ENCODE measurements at regions not wholly inside any gene's neighbourhood (a gene's known extent, or its start where the extent isn't known, plus 50 kb on each side); places are given as distances from the start of the nearest gene placed in this dataset.

GRCh38 chr3:59854-60253, 136.7 kb upstream of the CHL1 start:
- Mint-ChIP-seq H3K9me3 (no peaks in the 10 kb centered on the region), H3K27me3 (ENCODE audit: low read depth in 3 of 3) (no peaks in the 10 kb centered on the region), H3K27ac (no peak overlapping the region), H3K4me1 (no peaks in the 10 kb centered on the region), H3K36me3 (no peaks in the 10 kb centered on the region), H3K4me3 (no peak overlapping the region)
- no peaks in the 10 kb centered on the region for H4K20me1 ChIP-seq (ENCODE audit: insufficient read depth, low read length)
- no peaks in the 10 kb centered on the region for H3K27me3 ChIP-seq (ENCODE audit: control insufficient read depth in 2 of 2, insufficient read depth in 2 of 2, low read length in 2 of 2)
- no peaks in the 10 kb centered on the region for H3K4me1 ChIP-seq (ENCODE audit: control insufficient read depth in 1 of 2, insufficient read depth in 2 of 2, low read length in 2 of 2)
- no peak overlapping the region for H2AFZ ChIP-seq (ENCODE audit: insufficient read depth, low read depth, low read length, poor library complexity, severe bottlenecking)
- intact Hi-C loops (cut with micrococcal nuclease), result no loop called here
- no peak overlapping the region for H3K4me3 ChIP-seq (replicated peaks in 1 of 3; ENCODE audit: low read depth in 2 of 3, low read length in 3 of 3)
- H3K9ac ChIP-seq (ENCODE audit: insufficient read depth, low read length, poor library complexity, severe bottlenecking), result no peak overlapping the region
- no peak for TF ChIP-seq CTCF (IDR thresholded peaks at IDR 0.05)
- no peaks in the 10 kb centered on the region for H3K79me2 ChIP-seq (ENCODE audit: insufficient read depth, low read length)
- no peak overlapping the region for H3K27ac ChIP-seq (ENCODE audit: low read depth in 1 of 2, low read length in 2 of 2)
- no peaks in the 10 kb centered on the region for H3K9me3 ChIP-seq (replicated peaks in 1 of 2; ENCODE audit: control insufficient read depth in 1 of 2, insufficient read depth in 1 of 2, low read length in 2 of 2)
- no peaks in the 10 kb centered on the region for H3K36me3 ChIP-seq (replicated peaks in 1 of 2; ENCODE audit: control insufficient read depth in 1 of 2, insufficient read depth in 2 of 2, low read length in 2 of 2)
- 73% methylated on average over 2 of the region's 7 CpGs for WGBS (ENCODE audit: insufficient coverage)
- no peak for DNase-seq
- H3K4me2 ChIP-seq (replicated peaks; ENCODE audit: extremely low read depth, low read length, poor library complexity, severe bottlenecking), result no peak overlapping the region

GRCh38 chr3:63095-63765, 133.3 kb upstream of the CHL1 start:
- Histone ChIP-seq H3K4me3 (replicated peaks in 1 of 3; ENCODE audit: low read depth in 2 of 3, low read length in 3 of 3) (no peak overlapping the region), H3K9me3 (replicated peaks in 1 of 2; ENCODE audit: control insufficient read depth in 1 of 2, insufficient read depth in 1 of 2, low read length in 2 of 2) (no peaks in the 10 kb centered on the region), H2AFZ (ENCODE audit: insufficient read depth, low read depth, low read length, poor library complexity, severe bottlenecking) (no peak overlapping the region), H3K36me3 (replicated peaks in 1 of 2; ENCODE audit: control insufficient read depth in 1 of 2, insufficient read depth in 2 of 2, low read length in 2 of 2) (no peaks in the 10 kb centered on the region), H4K20me1 (ENCODE audit: insufficient read depth, low read length) (no peaks in the 10 kb centered on the region), H3K27me3 (ENCODE audit: control insufficient read depth in 2 of 2, insufficient read depth in 2 of 2, low read length in 2 of 2) (no peaks in the 10 kb centered on the region), H3K4me1 (ENCODE audit: control insufficient read depth in 1 of 2, insufficient read depth in 2 of 2, low read length in 2 of 2) (no peaks in the 10 kb centered on the region), H3K79me2 (ENCODE audit: insufficient read depth, low read length) (no peaks in the 10 kb centered on the region), H3K9ac (ENCODE audit: insufficient read depth, low read length, poor library complexity, severe bottlenecking) (no peak overlapping the region), H3K27ac (ENCODE audit: low read depth in 1 of 2, low read length in 2 of 2) (no peak overlapping the region), H3K4me2 (replicated peaks; ENCODE audit: extremely low read depth, low read length, poor library complexity, severe bottlenecking) (no peak overlapping the region)
- Mint-ChIP-seq H3K27ac (no peak overlapping the region), H3K36me3 (no peaks in the 10 kb centered on the region), H3K27me3 (ENCODE audit: low read depth in 3 of 3) (no peaks in the 10 kb centered on the region), H3K4me1 (no peaks in the 10 kb centered on the region), H3K9me3 (peaks cover 0 to 2% (median 0%) of the 10 kb centered on the region in 7 donors), H3K4me3 (no peak overlapping the region)
- TF ChIP-seq CTCF (IDR thresholded peaks at IDR 0.05), result no peak
- DNase-seq, result no peak
- 86% methylated on average over 4 of the region's 7 CpGs for WGBS (ENCODE audit: insufficient coverage)
- intact Hi-C loops (cut with micrococcal nuclease), result no loop called here
